K562 (cell line): ENCODE measurements at regions not wholly inside any gene's neighbourhood (a gene's known extent, or its start where the extent isn't known, plus 50 kb on each side); places are given as distances from the start of the nearest gene placed in this dataset.

Experiments used
- ATAC-seq: fragments of 200-7000 bp; cut with Tn5 transposase; 3 replicates; pipeline ENCODE4 v1.9.1; 2020; ENCODE audit warnings: moderate library complexity
- BruUV-seq: library from RNA; stranded (reverse); fragments of 400-500 nt; replicated peaks from 2 replicates; lab custom pipeline; 2021; lab: Mats Ljungman, UMichigan
- CTCF ChIA-PET: fragments of 300-600 bp; formaldehyde crosslinking; extraction: SDS; loops from one replicate; lab custom pipeline; 2021; ENCODE audit warnings: low intra/inter-chr PET ratio; lab: Yijun Ruan, JAX
- POLR2A ChIA-PET: fragments of 300-600, 350-650 bp; sonication (Branson Sonifier 250); formaldehyde crosslinking; extraction: SDS; loops from one replicate; lab custom pipeline; 2021; ENCODE audit warnings: antibody characterized with exemption, inconsistent platforms; lab: Yijun Ruan, JAX
- DNase-seq, 4 experiments: peaks; one replicate each; pipeline versions ENCODE4 v3.0.0 to v3.0.0-alpha.2; 2011 to 2018; ENCODE audit warnings: low spot score in 3 of 4, mixed read lengths in 3 of 4; ENCODE audit errors: extremely low read depth in 1 of 4
- FAIRE-seq: peaks from 2 replicates; lab custom pipeline; 2011; peaks lifted over from hg19 to GRCh38; lab: Jason Lieb, UNC
- H2AFZ ChIP-seq: 2 replicates; pipeline ENCODE4 v1.6.0; 2011; ENCODE audit warnings: low read depth, low read length, control low read depth, inconsistent platforms
- H3K27ac ChIP-seq: fragments of 200-600 bp; 3 replicates; pipeline ENCODE4 v1.8.0; 2011; ENCODE audit warnings: low read depth, mild to moderate bottlenecking, control low read depth, inconsistent platforms, low read length, moderate library complexity, mixed read lengths; ENCODE audit errors: extremely low read depth
- H3K27me3 ChIP-seq, 2 experiments: fragments of 300-600 bp in 1 of 2; 2 replicates in 1 of 2; 3 replicates in 1 of 2; pipeline versions ENCODE4 v1.6.0 to v1.8.0; 2011; ENCODE audit warnings: inconsistent platforms in 2 of 2, low read length in 2 of 2, mild to moderate bottlenecking in 1 of 2, mixed read lengths in 1 of 2, moderate library complexity in 1 of 2; ENCODE audit not compliant: control insufficient read depth in 2 of 2, insufficient read depth in 2 of 2
- H3K36me3 ChIP-seq: fragments of 300-600 bp; 3 replicates; pipeline ENCODE4 v1.8.0; 2011; ENCODE audit warnings: mild to moderate bottlenecking, low read length, inconsistent platforms; ENCODE audit not compliant: control insufficient read depth, insufficient read depth
- H3K4me1 ChIP-seq, 2 experiments: fragments of 200-600 bp in 1 of 2; replicated peaks in 1 of 2; 2 replicates in 1 of 2; 3 replicates in 1 of 2; pipeline versions ENCODE4 v1.5.1 to v1.8.0; 2011; ENCODE audit warnings: inconsistent platforms in 2 of 2, low read length in 2 of 2, mild to moderate bottlenecking in 1 of 2, mixed read lengths in 1 of 2, moderate library complexity in 1 of 2; ENCODE audit not compliant: control insufficient read depth in 2 of 2, insufficient read depth in 2 of 2
- H3K4me2 ChIP-seq: 2 replicates; pipeline ENCODE4 v1.6.1; 2011; ENCODE audit warnings: low read length, control low read depth, inconsistent platforms, mixed read lengths; ENCODE audit not compliant: insufficient read depth
- H3K4me3 ChIP-seq: fragments of 200-600 bp; sonication (generic), shearing (Covaris generic); 2 replicates; pipeline ENCODE4 v1.5.1; 2016; ENCODE audit warnings: control low read depth, inconsistent platforms
- H3K79me2 ChIP-seq: fragments of 200-600 bp; 3 replicates; pipeline ENCODE4 v1.8.0; 2011; ENCODE audit warnings: low read length, inconsistent platforms; ENCODE audit not compliant: control insufficient read depth, insufficient read depth
- H3K9ac ChIP-seq, 2 experiments: 2 replicates each; pipeline versions ENCODE4 v1.6.0 to v1.6.1; 2011; ENCODE audit warnings: low read depth in 2 of 2, low read length in 2 of 2, control low read depth in 1 of 2, inconsistent platforms in 1 of 2, mild to moderate bottlenecking in 1 of 2, mixed read lengths in 1 of 2; ENCODE audit not compliant: insufficient read depth in 1 of 2
- H3K9me1 ChIP-seq: one replicate; pipeline ENCODE4 v1.6.0; 2011; ENCODE audit warnings: inconsistent platforms, mild to moderate bottlenecking, low read length, moderate library complexity; ENCODE audit not compliant: control insufficient read depth, insufficient read depth
- H3K9me3 ChIP-seq: replicated peaks from 2 replicates; pipeline ENCODE4 v1.5.1; 2011; ENCODE audit warnings: low read depth, low read length, inconsistent platforms; ENCODE audit not compliant: control insufficient read depth, insufficient read depth
- H4K20me1 ChIP-seq: replicated peaks from 2 replicates; pipeline ENCODE4 v1.6.1; 2011; ENCODE audit warnings: low read length, inconsistent platforms, mixed read lengths; ENCODE audit not compliant: control insufficient read depth, insufficient read depth
- BCL6 ChIP-seq: fragments of 250-450 bp; sonication (Bioruptor Pico); IDR thresholded peaks from 2 replicates; pipeline ENCODE4 v1.4.0; 2020
- FOXM1 ChIP-seq, 2 experiments: fragments of 450-650 bp in 1 of 2; sonication (generic) in 1 of 2; formaldehyde crosslinking in 1 of 2; IDR thresholded peaks; 2 replicates each; pipeline versions ENCODE4 v1.6.1 to v1.9.0; 2017 to 2022; ENCODE audit warnings: low read depth in 2 of 2, mild to moderate bottlenecking in 2 of 2, missing genetic modification reagents in 1 of 2, moderate library complexity in 1 of 2
- NELFE ChIP-seq: IDR thresholded peaks from 2 replicates; pipeline ENCODE4 v1.6.1; 2011; ENCODE audit warnings: mild to moderate bottlenecking; ENCODE audit not compliant: insufficient read depth, insufficient read length
- ZFP91 ChIP-seq: sonication (generic); formaldehyde crosslinking; IDR thresholded peaks from 2 replicates; pipeline ENCODE4 v1.8.0; 2022; ENCODE audit warnings: mild to moderate bottlenecking, missing genetic modification reagents
- ZHX1 ChIP-seq: fragments of 150-350 bp; conservative IDR thresholded peaks from 2 replicates; pipeline ENCODE4 v1.6.1; 2014; ENCODE audit warnings: low read length
- ZNF197 ChIP-seq: fragments of 200-800 bp; sonication (Bioruptor generic); IDR thresholded peaks from 2 replicates; pipeline ENCODE4 v1.6.1; 2016; ENCODE audit warnings: low read depth, missing genetic modification characterization, missing compliant biosample characterization
- ZNF518B ChIP-seq: fragments of 250-450 bp; sonication (Bioruptor Pico); IDR thresholded peaks from 2 replicates; pipeline ENCODE4 v1.5.0; 2021; ENCODE audit warnings: mild to moderate bottlenecking, moderate library complexity
- WGBS: fragments of 100-300 bp; shearing (Covaris generic); methylation state at CpG from one replicate; pipeline ENCODE4 v1.1.6; 2016; ENCODE audit warnings: low coverage, mixed read lengths; ENCODE audit not compliant: insufficient coverage; ENCODE audit errors: missing lambda C conversion rate; 5-methylcytosine and 5-hydroxymethylcytosine counted together
- in situ Hi-C: fragments of 300-500 bp; cut with MboI; formaldehyde crosslinking; loops from 4 replicates; pipeline ENCODE4 v1.15.0; 2018; ENCODE audit warnings: inconsistent platforms, mixed read lengths
- intact Hi-C: fragments of 100-400 bp; cut with micrococcal nuclease; formaldehyde crosslinking; loops from 2 replicates; pipeline ENCODE4 v1.14.2; 2022

GRCh38 chr6:169933839-169934698, 182.6 kb downstream of the ERMARD start (continued):
- TF ChIP-seq ZFP91 (CRISPR knock-in tag) = no peak
- no peak for TF ChIP-seq FOXM1 (IDR thresholded peaks at IDR 0.05; ENCODE audit: low read depth)
- TF ChIP-seq FOXM1 (CRISPR knock-in tag; IDR thresholded peaks at IDR 0.05; ENCODE audit: low read depth) = no peak
- TF ChIP-seq ZNF197 (CRISPR knock-in tag) = no peak

- WGBS = 0% methylated on average over 15 of the region's 17 CpGs
- peaks cover 62 to 68% of the 10 kb centered on the region in 2 experiments for H3K27me3 ChIP-seq
- ATAC-seq (no peak), FAIRE-seq (no peak), DNase-seq (no peak)
- in situ Hi-C loops = no loop called here
- H3K79me2 ChIP-seq = no peaks in the 10 kb centered on the region
- H3K9me3 ChIP-seq = no peaks in the 10 kb centered on the region
- intact Hi-C loops = loop anchor here (5.0 kb wide), 1 partner anchor 141 kb away; no protein-coding TSS in a partner anchor
- H3K9ac ChIP-seq = no peak overlapping the region
- no peaks in the 10 kb centered on the region for H3K36me3 ChIP-seq
- H3K9me1 ChIP-seq = no peaks in the 10 kb centered on the region
- no peak overlapping the region for H3K4me3 ChIP-seq
- H4K20me1 ChIP-seq = peaks cover 4% of the 10 kb centered on the region; the same call in 1 of the 2 replicates
- ChIA-PET CTCF (no interaction called here), POLR2A (interaction anchor here (0.6 kb wide), 2 partner anchors 26 to 507 kb away, joined by 3 read pairs; no protein-coding TSS in a partner anchor)
- peaks cover 0 to 5% of the 10 kb centered on the region in 2 experiments; a peak in 1 of 5 replicates for H3K4me1 ChIP-seq
- no peak overlapping the region for H3K27ac ChIP-seq
- no TSS peak for BruUV-seq
- H2AFZ ChIP-seq = no peak overlapping the region
- H3K4me2 ChIP-seq = no peak overlapping the region
- no peak for TF ChIP-seq NELFE
- TF ChIP-seq ZHX1 = no peak
- TF ChIP-seq ZNF518B (CRISPR knock-in tag) = no peak
- TF ChIP-seq BCL6 (CRISPR knock-in tag) = no peak
These were observed 181.9 kb downstream of the ERMARD start for GRCh38 chr6:169933251-169933821.
